GM21576 (cell line): ENCODE measurements at regions not wholly inside any gene's neighbourhood (a gene's known extent, or its start where the extent isn't known, plus 50 kb on each side); places are given as distances from the start of the nearest gene placed in this dataset.

ENCODE experiments used
- ATAC-seq: cut with Tn5 transposase; IDR thresholded peaks from one replicate; pipeline ENCODE4 v1.9.1; 2021; ENCODE audit warnings: mild to moderate bottlenecking, moderate library complexity; ENCODE audit not compliant: unreplicated experiment

DNA sequence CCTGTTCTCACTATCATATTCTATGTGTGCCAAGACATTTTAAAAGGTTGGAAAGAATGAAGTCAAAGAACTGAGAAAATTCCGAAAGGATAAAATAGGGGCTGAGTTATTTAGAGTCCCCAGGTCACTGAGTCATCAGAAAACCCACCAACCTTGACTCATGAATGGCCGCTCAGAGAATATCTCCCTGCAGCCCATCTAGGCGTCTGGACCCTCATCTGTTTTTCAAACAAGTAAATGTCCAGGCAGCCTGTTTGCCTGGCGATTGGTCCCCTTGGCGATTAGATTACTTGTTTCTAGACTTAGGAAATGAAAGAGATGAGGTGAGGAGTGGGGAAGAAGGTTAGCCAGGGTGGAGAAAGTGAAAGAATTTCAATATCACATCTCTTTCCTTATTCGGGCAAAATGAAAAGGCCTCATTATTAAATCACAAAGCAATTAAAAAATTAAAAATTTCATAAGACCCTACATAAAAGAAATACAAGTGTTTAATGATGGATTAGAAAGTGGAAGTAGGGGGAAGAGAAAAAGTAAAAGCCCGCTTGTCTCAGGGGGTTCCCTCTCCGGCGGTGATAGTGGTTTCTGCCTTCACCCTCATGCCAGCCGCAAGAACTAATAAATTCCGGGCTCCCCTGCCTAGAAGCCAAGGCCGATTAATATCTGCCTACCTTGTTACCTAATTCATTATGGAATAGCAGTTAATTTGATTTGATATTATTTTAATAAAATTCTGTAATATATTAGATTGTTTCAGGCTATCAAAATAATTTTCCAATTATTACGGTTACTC lies 415.9 kb downstream of the BCL11B start:
- no peak for ATAC-seq

DNA sequence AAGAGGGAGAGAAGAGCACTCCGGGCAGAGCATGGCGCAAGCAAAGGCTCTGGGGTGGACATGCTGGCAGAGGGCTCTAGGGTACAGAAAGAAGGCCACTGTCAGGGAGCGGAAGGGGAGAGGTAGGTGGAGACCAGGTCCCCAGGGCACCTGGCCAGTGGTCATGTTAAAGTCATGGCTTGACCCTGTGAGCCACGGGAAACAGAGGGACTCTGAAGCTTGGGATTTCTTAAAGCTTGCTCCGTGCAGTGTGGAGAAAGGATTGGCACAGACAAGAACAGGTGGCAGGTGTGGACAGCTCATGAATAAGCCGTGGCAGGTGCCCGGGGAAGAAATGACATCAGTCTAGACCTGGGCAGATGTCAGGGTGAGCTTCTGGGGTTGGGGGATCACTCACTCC lies 413.8 kb downstream of the BCL11B start:
- ATAC-seq = no peak

DNA sequence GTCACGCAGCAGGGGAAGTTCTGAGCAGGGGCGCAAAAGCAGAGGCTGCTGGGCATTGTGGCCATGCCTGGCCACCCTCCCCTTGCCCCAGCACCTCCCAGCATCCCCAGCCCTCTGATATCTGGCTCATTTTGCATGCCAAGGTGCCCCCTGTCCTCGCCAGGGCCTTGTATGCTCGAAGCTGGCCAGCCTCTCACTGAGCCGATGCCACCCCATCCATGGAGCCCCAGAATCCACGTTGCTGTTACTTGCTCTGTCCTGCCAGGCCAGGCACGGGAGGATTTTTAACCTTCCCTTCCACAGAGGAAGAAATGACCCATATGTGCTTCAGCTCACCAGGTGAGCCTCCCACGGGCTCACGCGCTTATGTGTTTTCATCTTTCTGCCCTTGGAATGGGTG lies 413.4 kb downstream of the BCL11B start:
- ATAC-seq = no peak

- no peak for ATAC-seq
Measured at GRCh38 chr14:98859301-98859700, 412.7 kb downstream of the BCL11B start.

DNA sequence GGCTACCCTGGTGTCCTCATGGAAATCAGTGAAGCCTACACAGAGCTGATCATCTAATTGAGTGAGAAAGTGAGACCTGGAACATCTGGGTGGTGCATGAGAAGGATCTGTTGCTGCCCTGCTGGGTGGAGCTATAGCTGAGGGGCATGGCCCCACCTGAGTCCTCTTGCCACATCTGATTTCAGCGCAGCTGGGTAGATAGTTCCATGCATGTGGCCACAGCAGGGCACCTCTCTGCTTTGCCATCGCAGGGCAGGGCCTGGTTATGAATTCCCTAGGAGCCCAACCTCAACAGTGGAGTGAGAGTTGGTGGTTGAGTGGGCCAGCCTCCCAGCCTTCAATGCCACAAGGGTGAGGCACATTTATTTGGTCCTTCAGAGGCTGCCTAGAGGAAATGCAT lies 407.8 kb downstream of the BCL11B start:
- no peak for ATAC-seq

GRCh38 chr14:98867146-98867545 lies 404.9 kb downstream of the BCL11B start:
- no peak for ATAC-seq

GRCh38 chr14:98867726-98868125 lies 404.3 kb downstream of the BCL11B start:
- no peak for ATAC-seq

- no peak for ATAC-seq
Measured at GRCh38 chr14:98868866-98869265, 403.1 kb downstream of the BCL11B start.

- no peak for ATAC-seq
Measured at GRCh38 chr14:98871796-98872195, 400.2 kb downstream of the BCL11B start.

DNA sequence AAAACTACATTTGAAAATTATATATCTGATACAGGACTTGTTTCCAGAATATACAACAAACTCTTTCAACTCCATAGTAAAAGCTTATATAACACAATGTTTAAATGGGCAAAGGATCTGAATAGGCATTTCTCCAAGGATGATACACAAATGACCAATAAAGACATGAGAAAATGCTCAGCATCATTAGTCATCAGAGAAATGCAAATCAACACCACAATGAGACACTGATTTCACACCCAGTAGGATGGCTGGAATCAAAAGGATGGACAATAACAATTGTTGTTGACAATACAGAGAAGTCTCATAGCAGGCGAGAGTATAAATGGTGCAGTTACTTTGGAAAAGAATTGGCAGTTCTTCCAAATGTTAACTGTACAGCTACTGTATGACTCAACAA lies 394.9 kb downstream of the BCL11B start:
- no peak for ATAC-seq

DNA sequence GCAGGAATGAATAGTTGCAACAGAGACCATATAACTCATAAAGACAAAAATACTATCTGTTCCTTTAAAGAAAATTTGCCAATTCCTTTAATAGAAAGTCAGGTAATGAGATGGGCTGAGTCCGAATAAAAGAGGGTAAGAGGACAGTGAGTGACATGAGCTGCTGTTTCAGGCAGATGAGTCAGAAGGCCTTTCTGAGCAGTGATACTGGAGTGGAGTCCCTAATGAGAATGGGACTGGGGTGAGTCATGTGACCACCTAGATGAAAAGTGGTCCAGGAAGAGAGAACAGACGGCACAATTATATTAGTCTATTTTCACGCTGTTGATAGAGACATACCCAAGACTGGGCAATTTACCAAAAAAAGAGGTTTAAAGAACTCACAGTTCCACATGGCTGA lies 393.7 kb downstream of the BCL11B start:
- no peak for ATAC-seq

GRCh38 chr14:98886982-98887381 lies 385.0 kb downstream of the BCL11B start:
- no peak for ATAC-seq

GRCh38 chr14:98888281-98888680 lies 383.7 kb downstream of the BCL11B start:
- ATAC-seq = no peak

DNA sequence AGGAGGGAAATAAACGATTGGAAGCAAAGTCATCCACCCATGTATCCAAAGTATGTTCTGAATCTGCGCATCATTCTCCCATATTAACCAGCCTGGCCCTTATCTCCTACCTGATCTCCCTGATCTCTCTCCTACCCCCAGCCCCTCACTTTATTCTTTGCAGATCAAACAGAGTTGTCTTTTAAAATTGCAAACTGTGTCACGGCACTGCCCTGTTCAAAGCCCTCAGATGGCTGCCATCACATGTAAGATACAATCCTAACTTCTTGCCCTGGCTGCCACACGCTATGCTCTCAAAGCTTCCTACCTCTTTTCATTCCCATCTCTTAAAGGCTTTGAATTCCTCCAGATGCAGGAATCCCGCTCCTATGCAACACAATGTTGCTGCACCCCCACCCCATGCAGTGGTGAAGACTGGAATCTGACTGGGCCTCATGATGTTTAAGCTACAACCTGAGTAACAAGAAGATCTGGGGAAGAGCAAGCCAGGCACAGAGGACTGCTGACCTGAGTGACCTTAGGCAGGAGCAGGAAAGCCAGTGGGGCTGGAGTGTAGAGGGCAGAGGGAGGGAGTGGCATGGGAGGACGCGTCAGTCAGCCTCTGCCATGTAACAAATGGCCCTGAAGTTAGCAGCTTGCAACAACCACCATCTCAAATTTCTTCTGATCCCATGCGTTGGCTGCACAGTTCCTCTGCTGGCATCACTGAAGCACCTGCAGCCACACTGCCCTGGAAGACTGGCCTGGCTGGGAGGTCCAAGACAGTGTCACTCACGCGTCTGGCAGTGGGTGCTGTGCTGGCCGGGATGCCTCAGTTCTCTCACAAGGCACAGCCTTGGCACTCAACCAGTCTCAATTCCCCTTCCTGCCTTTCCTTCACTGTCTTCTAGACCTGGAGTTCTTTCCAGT lies 382.8 kb downstream of the BCL11B start:
- ATAC-seq = no peak

- ATAC-seq = no peak
Measured at GRCh38 chr14:98889836-98890185, 382.2 kb downstream of the BCL11B start.

GRCh38 chr14:98890556-98891340 lies 381.2 kb downstream of the BCL11B start:
- ATAC-seq = no peak

DNA sequence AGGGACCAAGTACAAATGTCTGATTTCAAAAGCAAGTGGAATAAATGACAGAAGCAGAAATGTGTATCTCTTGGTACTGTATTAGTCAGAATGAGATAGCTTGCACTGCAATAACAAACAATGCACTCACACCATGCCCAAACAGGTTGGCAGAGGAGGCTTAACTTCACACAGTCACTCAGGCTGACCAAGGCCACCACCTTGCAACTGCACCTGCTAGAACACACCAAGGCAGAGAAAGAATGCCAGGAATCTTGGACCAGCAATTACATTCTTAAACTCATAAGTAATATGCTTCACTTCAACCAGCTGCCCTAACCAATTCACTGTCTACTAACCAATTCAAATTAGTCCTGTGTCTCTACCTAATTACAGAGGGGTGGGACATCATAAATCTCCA lies 378.3 kb downstream of the BCL11B start:
- ATAC-seq = no peak

DNA sequence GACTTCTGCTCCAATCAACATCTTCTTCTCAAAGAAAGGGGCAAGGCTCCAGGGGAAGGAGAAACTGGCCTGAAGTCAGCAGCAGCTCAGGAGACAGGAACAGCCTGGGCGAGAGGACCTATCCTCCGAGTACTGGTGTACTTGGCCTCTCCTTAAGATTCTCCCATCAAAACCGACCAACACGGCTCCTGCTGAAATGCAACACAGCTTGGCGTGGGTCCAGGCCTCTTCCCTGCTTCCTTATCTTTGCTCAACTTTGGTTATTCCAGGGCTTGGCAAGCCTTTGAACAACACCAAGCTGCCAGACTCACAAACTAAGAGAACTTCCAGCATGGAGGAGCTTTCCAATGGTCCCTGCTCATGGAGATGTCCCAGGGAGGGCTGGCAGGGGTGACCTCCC lies 377.4 kb downstream of the BCL11B start:
- ATAC-seq = no peak

GRCh38 chr14:98896449-98896848 lies 375.5 kb downstream of the BCL11B start:
- no peak for ATAC-seq

GRCh38 chr14:98897605-98898309 lies 374.2 kb downstream of the BCL11B start:
- no peak for ATAC-seq

DNA sequence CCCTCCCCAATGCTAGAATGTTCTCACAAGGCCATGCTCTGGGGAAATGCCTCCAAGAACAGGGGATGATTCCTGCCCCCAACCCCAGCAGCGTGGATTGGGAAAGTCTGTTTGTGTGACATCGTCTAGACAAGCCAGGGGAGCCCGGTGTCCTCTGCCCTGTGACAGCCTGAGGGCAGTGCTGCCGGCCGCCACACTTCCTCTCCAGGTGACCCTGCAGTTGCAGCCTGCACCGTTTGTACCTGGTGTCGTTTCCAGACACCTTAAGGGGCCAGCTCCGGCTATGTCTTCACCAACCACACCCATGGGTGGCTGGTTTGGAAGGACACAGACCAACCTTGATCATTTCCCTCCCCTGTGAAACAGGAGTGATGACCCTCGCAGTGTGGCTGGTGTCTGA lies 372.6 kb downstream of the BCL11B start:
- ATAC-seq = no peak
